Gastroesophageal sphincter (tissue), 4 donors: ENCODE measurements at regions not wholly inside any gene's neighbourhood (a gene's known extent, or its start where the extent isn't known, plus 50 kb on each side); places are given as distances from the start of the nearest gene placed in this dataset.
"Not testable (repeated sequence)": the region's sequence is repeated elsewhere in the genome, so short reads cannot be mapped to it uniquely, and the experiment has no call there.

Experiments used
- ATAC-seq: fragments of 150-250 bp; one replicate; pipeline ENCODE4 v1.9.1; 2016; ENCODE audit warnings: mild to moderate bottlenecking, moderate library complexity
- H3K27ac ChIP-seq, 4 donors: fragments of 200-600 bp; sonication (generic) in 3 of 4; 1 replicate in 3 of 4; 2 replicates in 1 of 4; pipeline ENCODE4 v1.5.1; 2016 to 2019
- H3K27me3 ChIP-seq: fragments of 200-600 bp; sonication (generic); one replicate; pipeline ENCODE4 v1.5.1; 2019
- H3K36me3 ChIP-seq, 2 donors: fragments of 200-600 bp; sonication (generic); one replicate each; pipeline ENCODE4 v1.5.1; 2019; ENCODE audit warnings: control low read depth in 1 of 2
- H3K4me1 ChIP-seq, 3 donors: fragments of 200-600 bp; sonication (generic); 1 replicate in 2 of 3; 2 replicates in 1 of 3; pipeline ENCODE4 v1.5.1; 2016 to 2019; ENCODE audit warnings: control low read depth in 2 of 3
- H3K4me3 ChIP-seq, 2 donors: fragments of 200-600 bp; sonication (generic); one replicate each; pipeline ENCODE4 v1.5.1; 2019; ENCODE audit warnings: mild to moderate bottlenecking in 1 of 2, moderate library complexity in 1 of 2
- H3K9me3 ChIP-seq, 3 donors: fragments of 200-600 bp; sonication (generic); one replicate each; pipeline ENCODE4 v1.5.1; 2017 to 2019; ENCODE audit warnings: control low read depth in 2 of 3
- EP300 ChIP-seq: sonication (generic); formaldehyde crosslinking; IDR thresholded peaks from one replicate; pipeline ENCODE4 v1.6.1; 2017; ENCODE audit warnings: antibody characterized with exemption, mild to moderate bottlenecking
- POLR2A ChIP-seq, 2 donors: fragments of 450-650 bp; IDR thresholded peaks; one replicate each; pipeline ENCODE4 v1.6.1; 2017; ENCODE audit warnings: antibody characterized with exemption in 2 of 2, mild to moderate bottlenecking in 2 of 2, moderate library complexity in 1 of 2
- POLR2AphosphoS5 ChIP-seq: sonication (generic); formaldehyde crosslinking; IDR thresholded peaks from one replicate; pipeline ENCODE4 v1.6.1; 2017; ENCODE audit warnings: antibody characterized with exemption
- WGBS, 2 donors: methylation state at CpG; one replicate each; pipeline ENCODE4 v1.1.5; 2018; ENCODE audit warnings: low coverage in 1 of 2; 5-methylcytosine and 5-hydroxymethylcytosine counted together
- TF ChIP-seq, protein P1 (sequence below), 4 experiments: fragments of 200-600 bp in 2 of 4; fragments of 450-650 bp in 2 of 4; sonication (generic) in 1 of 4; IDR thresholded peaks; one replicate each; pipeline ENCODE4 v1.5.1; 2017 to 2019; ENCODE audit warnings: antibody characterized with exemption in 4 of 4, mild to moderate bottlenecking in 2 of 4, moderate library complexity in 2 of 4

DNA sequence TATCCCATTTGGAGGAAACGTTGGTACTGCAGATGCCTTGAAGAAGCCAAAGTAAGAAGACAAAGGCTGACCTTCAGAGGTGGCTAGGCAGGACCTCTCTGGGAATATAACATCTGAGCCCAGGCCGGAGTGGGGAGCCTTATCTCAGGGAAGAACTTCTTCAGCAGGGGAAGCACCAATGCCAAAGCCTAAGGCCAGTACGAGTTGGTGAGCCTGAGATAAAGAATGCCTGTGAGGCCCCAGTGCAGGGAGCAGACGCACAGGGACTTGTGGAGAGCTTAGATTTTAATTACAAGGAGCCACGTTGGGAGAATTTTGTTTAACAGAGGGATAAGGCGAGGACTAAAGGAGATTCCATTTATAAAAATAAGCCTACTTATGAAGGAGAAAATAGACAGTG, 468.8 kb upstream of the RUNX1 start:
- H3K4me1 ChIP-seq = no peaks in the 10 kb centered on the region

DNA sequence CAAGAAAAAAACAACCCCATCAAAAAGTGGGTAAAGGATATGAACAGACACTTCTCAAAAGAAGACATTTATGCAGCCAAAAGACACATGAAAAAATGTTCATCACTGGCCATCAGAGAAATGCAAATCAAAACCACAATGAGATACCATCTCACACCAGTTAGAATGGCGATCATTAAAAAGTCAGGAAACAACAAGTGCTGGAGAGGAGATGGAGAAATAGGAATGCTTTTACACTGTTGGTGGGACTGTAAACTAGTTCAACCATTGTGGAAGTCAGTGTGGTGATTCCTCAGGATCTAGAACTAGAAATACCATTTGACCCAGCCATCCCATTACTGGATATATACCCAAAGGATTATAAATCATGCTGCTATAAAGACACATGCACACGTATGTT, 467.2 kb upstream of the RUNX1 start:
- not testable (repeated sequence) for H3K4me1 ChIP-seq, ATAC-seq, H3K27ac ChIP-seq, H3K27me3 ChIP-seq, H3K9me3 ChIP-seq, H3K4me3 ChIP-seq, H3K36me3 ChIP-seq
- 83 to 94% methylated on average over 1 to 2 of the region's 2 CpGs for WGBS, 2 donors

More for the DNA sequence above, 468.8 kb upstream of the RUNX1 start:
- no peaks in the 10 kb centered on the region for H3K9me3 ChIP-seq
- H3K27me3 ChIP-seq = no peaks in the 10 kb centered on the region
- no peaks in the 10 kb centered on the region for H3K36me3 ChIP-seq
- no peak overlapping the region for H3K4me3 ChIP-seq
- no peak for ATAC-seq
- 51 to 58% methylated on average over 4 to 6 of the region's 6 CpGs for WGBS, 2 donors
- TF ChIP-seq POLR2A (IDR thresholded peaks at IDR 0.05) (no peak), EP300 (no peak), POLR2AphosphoS5 (no peak)
- TF ChIP-seq, protein P1, sequence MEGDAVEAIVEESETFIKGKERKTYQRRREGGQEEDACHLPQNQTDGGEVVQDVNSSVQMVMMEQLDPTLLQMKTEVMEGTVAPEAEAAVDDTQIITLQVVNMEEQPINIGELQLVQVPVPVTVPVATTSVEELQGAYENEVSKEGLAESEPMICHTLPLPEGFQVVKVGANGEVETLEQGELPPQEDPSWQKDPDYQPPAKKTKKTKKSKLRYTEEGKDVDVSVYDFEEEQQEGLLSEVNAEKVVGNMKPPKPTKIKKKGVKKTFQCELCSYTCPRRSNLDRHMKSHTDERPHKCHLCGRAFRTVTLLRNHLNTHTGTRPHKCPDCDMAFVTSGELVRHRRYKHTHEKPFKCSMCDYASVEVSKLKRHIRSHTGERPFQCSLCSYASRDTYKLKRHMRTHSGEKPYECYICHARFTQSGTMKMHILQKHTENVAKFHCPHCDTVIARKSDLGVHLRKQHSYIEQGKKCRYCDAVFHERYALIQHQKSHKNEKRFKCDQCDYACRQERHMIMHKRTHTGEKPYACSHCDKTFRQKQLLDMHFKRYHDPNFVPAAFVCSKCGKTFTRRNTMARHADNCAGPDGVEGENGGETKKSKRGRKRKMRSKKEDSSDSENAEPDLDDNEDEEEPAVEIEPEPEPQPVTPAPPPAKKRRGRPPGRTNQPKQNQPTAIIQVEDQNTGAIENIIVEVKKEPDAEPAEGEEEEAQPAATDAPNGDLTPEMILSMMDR (IDR thresholded peaks at IDR 0.05) = no peak
- no peak overlapping the region for H3K27ac ChIP-seq

DNA sequence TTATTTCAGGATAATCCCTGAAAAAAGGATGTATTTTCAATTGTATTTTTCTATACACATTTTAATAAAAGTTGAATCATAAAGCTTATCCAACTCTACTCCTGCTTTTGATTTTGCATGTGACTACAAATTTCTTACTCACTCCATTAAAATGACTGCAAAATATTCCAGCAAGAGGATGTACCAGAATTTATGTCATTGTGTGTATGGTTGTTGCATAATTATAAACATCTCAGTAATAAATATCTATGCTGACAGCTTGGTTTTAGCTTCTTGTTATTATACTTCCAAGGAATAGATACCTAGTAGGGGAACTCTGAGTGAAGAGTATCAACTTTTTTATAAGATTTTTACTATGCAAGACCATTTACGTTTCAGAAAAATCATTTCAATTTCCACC, 463.2 kb upstream of the RUNX1 start:
- TF ChIP-seq POLR2A (IDR thresholded peaks at IDR 0.05) = no peak
- no peak for TF ChIP-seq POLR2AphosphoS5
- TF ChIP-seq EP300 = no peak
- TF ChIP-seq, protein P1 (IDR thresholded peaks at IDR 0.05) = no peak
- H3K36me3 ChIP-seq = no peaks in the 10 kb centered on the region
- H3K4me3 ChIP-seq = no peak overlapping the region
- no peaks in the 10 kb centered on the region for H3K27me3 ChIP-seq
- no peak for ATAC-seq
- H3K4me1 ChIP-seq = peaks cover 0 to 3% (median 0%) of the 10 kb centered on the region in 3 donors
- no peaks in the 10 kb centered on the region for H3K9me3 ChIP-seq
- WGBS, 2 donors = 83 to 94% methylated on average over 1 of the region's 1 CpG
- no peak overlapping the region for H3K27ac ChIP-seq

DNA sequence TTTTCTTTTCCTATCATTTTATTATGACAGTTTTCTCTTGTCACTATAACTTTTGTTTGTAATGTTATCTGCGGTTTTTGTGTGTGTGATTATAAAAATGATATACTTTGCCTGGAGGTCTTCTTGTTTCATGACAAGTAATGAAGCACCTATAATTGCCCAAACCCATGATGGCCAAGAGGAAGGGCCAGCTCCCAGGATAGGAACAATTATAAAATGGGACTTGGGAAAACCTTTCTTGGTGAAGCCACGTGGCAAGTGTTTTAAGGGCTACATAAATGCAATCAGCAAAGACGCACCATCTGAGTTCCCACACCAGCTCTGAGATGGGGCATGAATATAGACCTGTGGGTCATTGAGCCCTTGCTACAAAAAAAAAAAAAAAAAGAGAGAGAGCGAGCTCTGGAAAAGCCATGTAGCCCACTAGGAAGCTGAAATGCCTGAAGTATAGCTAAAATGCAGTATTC, 462.6 kb upstream of the RUNX1 start:
- TF ChIP-seq, protein P1 (IDR thresholded peaks at IDR 0.05) = no peak
- TF ChIP-seq POLR2AphosphoS5 = no peak
- no peak for TF ChIP-seq POLR2A (IDR thresholded peaks at IDR 0.05)
- no peak for TF ChIP-seq EP300
- Histone ChIP-seq H3K9me3 (no peaks in the 10 kb centered on the region), H3K27ac (no peak overlapping the region), H3K4me1 (peaks cover 0 to 10% (median 0%) of the 10 kb centered on the region in 3 donors), H3K27me3 (no peaks in the 10 kb centered on the region), H3K36me3 (no peaks in the 10 kb centered on the region), H3K4me3 (no peak overlapping the region)
- no peak for ATAC-seq
- 61 to 81% methylated on average over 3 to 4 of the region's 4 CpGs for WGBS, 2 donors

DNA sequence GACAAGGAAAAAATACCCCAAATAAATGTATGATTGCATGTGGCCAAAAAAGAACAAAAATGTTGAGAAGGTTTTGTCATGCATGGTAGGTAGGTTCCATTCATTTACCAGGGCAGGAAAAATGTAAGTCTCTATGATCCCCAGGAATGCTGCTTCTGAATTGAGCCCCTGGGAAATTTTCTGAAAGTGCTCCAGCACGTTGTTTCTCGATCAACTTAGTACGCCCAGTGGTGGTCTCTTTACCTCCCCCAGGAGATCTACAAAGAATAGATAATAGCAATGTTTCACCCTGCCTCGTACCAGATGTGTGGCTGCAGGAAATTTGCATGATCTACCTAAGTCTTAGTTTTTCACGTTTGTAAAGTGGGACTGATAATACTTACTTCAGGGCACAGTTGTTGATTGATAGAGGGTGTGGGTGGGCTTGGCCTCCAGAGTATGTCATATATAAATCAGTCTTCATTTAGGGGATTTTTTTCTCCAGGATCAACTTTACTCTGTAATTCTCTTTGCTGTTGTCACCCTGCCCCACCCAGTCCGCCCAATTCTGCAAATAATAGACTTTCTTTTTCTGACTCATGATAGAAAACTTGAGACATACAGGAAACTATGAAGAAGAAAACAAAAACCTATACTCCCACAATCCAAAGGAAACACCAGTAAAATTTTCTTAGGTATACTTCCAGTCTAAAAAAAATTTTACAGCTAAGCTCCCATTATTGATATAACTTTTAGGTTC, 462.0 kb upstream of the RUNX1 start:
- H3K9me3 ChIP-seq = no peaks in the 10 kb centered on the region
- H3K4me1 ChIP-seq = peaks cover 0 to 16% (median 0%) of the 10 kb centered on the region in 3 donors
- no peak overlapping the region for H3K27ac ChIP-seq
- 68 to 85% methylated on average over 6 of the region's 6 CpGs for WGBS, 2 donors
- ATAC-seq = no peak
- no peaks in the 10 kb centered on the region for H3K27me3 ChIP-seq
- H3K36me3 ChIP-seq = no peaks in the 10 kb centered on the region
- TF ChIP-seq EP300 = no peak
- no peak for TF ChIP-seq POLR2A (IDR thresholded peaks at IDR 0.05)
- no peak overlapping the region for H3K4me3 ChIP-seq

DNA sequence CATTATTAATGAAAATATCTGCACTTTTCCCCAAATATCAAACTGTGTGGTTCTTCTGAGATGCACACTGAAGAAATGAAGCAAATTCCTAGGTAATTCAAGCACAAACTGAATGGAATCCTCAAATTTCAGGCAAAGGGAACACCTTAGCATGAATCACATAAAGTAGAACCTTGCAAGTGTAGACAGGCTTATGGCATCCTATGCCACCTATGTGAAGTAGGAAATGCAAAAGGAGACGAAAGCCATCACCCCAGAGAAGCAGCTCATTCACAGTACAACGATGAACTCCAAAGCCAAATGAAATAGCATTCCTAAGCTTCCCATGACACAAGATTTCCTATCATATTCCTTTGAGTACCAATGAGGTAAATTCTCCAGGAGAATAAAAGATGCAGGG, 461.2 kb upstream of the RUNX1 start:
- TF ChIP-seq, protein P1 (IDR thresholded peaks at IDR 0.05) = no peak
- TF ChIP-seq POLR2AphosphoS5 = no peak
- Histone ChIP-seq H3K27ac (no peak overlapping the region), H3K27me3 (no peaks in the 10 kb centered on the region), H3K9me3 (no peaks in the 10 kb centered on the region), H3K36me3 (no peaks in the 10 kb centered on the region), H3K4me1 (peaks cover 0 to 24% (median 0%) of the 10 kb centered on the region in 3 donors), H3K4me3 (no peak overlapping the region)
- no peak for ATAC-seq
- WGBS, 2 donors = 94 to 100% methylated on average over 1 to 2 of the region's 2 CpGs
